GM04504 (cell line): ENCODE measurements at regions not wholly inside any gene's neighbourhood (a gene's known extent, or its start where the extent isn't known, plus 50 kb on each side); places are given as distances from the start of the nearest gene placed in this dataset.
A peak's percentile ranks its signal among the peaks of the same experiment; 100 is the strongest.

Experiments used
- DNase-seq: peaks from one replicate; pipeline ENCODE4 v3.0.0-alpha.2; 2012; ENCODE audit warnings: low read depth

- no peak for DNase-seq
These were observed 607.5 kb downstream of the PLCL1 start for GRCh38 chr2:198411936-198412335.

GRCh38 chr2:198408171-198408570, 603.8 kb downstream of the PLCL1 start:
- DNase-seq, result no peak

GRCh38 chr2:198405311-198405710, 600.9 kb downstream of the PLCL1 start:
- DNase-seq, result no peak

GRCh38 chr2:198401644-198402043, 597.3 kb downstream of the PLCL1 start:
- DNase-seq, result no peak

GRCh38 chr2:198400999-198401398, 596.6 kb downstream of the PLCL1 start:
- DNase-seq, result no peak

GRCh38 chr2:198394208-198394607, 589.8 kb downstream of the PLCL1 start:
- no peak for DNase-seq

GRCh38 chr2:198390670-198391069, 586.3 kb downstream of the PLCL1 start:
- no peak for DNase-seq

GRCh38 chr2:198387677-198388076, 583.3 kb downstream of the PLCL1 start:
- DNase-seq, result no peak

- no peak for DNase-seq
These were observed 581.5 kb downstream of the PLCL1 start for GRCh38 chr2:198385856-198386255.

- DNase-seq, result no peak
These were observed 580.9 kb downstream of the PLCL1 start for GRCh38 chr2:198385326-198385725.

- no peak for DNase-seq
These were observed 579.0 kb downstream of the PLCL1 start for GRCh38 chr2:198383392-198383791.

- no peak for DNase-seq
These were observed 578.4 kb downstream of the PLCL1 start for GRCh38 chr2:198382811-198383210.

- DNase-seq, result no peak
These were observed 572.3 kb downstream of the PLCL1 start for GRCh38 chr2:198376677-198377076.

- DNase-seq, result no peak
These were observed 570.7 kb downstream of the PLCL1 start for GRCh38 chr2:198375083-198375410.

- DNase-seq, result peak; percentile 55
These were observed 570.1 kb downstream of the PLCL1 start for GRCh38 chr2:198374375-198375082.

GRCh38 chr2:198371921-198372543, 567.6 kb downstream of the PLCL1 start:
- peak; percentile 44 for DNase-seq

- no peak for DNase-seq
These were observed 566.9 kb downstream of the PLCL1 start for GRCh38 chr2:198371329-198371728.

GRCh38 chr2:198368089-198368488, 563.7 kb downstream of the PLCL1 start:
- no peak for DNase-seq

- DNase-seq, result no peak
These were observed 558.3 kb downstream of the PLCL1 start for GRCh38 chr2:198362740-198363139.

GRCh38 chr2:198359308-198359707, 554.9 kb downstream of the PLCL1 start:
- no peak for DNase-seq

- no peak for DNase-seq
These were observed 551.8 kb downstream of the PLCL1 start for GRCh38 chr2:198356157-198356556.

GRCh38 chr2:198351647-198352046, 547.3 kb downstream of the PLCL1 start:
- no peak for DNase-seq

- no peak for DNase-seq
These were observed 543.6 kb downstream of the PLCL1 start for GRCh38 chr2:198347946-198348345.

- no peak for DNase-seq
These were observed 543.0 kb downstream of the PLCL1 start for GRCh38 chr2:198347349-198347748.
